ENCODE measurements at regions not wholly inside any gene's neighbourhood (a gene's known extent, or its start where the extent isn't known, plus 50 kb on each side); places are given as distances from the start of the nearest gene placed in this dataset.
"Not testable (repeated sequence)": the region's sequence is repeated elsewhere in the genome, so short reads cannot be mapped to it uniquely, and the experiment has no call there.

DNA sequence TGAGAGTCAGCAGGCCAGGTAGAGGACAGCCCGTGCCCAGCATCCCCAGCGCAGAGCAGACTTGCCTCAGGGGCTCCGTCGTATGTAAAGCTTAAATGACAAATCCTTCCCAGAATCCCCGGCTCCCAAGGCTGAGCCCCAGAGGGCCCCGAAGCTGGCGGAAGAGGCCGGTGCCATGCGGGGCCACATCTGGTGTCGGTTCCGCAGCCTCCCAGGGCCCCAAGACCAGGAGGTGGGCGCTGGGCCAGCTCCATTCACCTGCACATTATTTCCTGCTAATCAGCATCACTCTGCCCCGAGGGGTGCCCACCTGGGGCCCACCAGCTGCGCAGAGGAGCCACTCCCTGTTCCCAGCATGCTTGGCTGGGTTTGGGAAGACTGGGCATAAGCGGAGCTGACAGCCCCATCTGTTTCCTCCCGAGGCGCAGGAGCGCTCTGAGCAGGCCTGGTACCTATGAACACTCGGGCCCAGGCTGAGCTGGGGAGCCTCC lies 124.0 kb upstream of the PPP1R26 start:
- no peak for TF ChIP-seq CTCF (conservative IDR thresholded peaks at IDR 0.05)
- H3K27ac ChIP-seq, result no peak overlapping the region

- no peak for TF ChIP-seq CTCF (conservative IDR thresholded peaks at IDR 0.05)
- no peak overlapping the region for H3K27ac ChIP-seq
These were observed 123.6 kb upstream of the PPP1R26 start for GRCh38 chr9:135356021-135356420.

- no peak overlapping the region for H3K27ac ChIP-seq
- TF ChIP-seq CTCF (conservative IDR thresholded peaks at IDR 0.05), result no peak
These were observed 122.8 kb upstream of the PPP1R26 start for GRCh38 chr9:135356796-135357195.

GRCh38 chr9:135357863-135358551 lies 121.6 kb upstream of the PPP1R26 start:
- no peak for TF ChIP-seq CTCF (conservative IDR thresholded peaks at IDR 0.05)
- H3K27ac ChIP-seq, result no peak overlapping the region

DNA sequence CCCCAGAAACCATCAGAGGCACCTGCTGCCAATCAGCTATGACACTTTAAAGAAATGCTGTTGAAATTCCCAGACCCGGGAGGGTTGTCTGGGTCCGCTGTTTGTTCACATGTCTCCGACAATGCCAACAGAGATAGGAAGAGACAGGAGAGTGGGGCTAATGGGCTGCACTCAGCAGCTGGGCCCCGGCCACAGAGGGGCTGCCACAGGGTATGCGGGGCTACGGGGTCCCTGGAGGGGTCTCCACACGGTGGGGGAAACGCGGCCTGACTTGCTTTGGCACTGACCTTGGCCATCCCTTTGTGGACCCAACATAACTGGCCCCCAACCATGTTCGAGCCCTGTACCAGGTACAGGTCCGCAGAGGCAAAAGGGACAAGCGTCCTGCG lies 121.0 kb upstream of the PPP1R26 start:
- no peak for TF ChIP-seq CTCF (conservative IDR thresholded peaks at IDR 0.05)
- no peak overlapping the region for H3K27ac ChIP-seq

GRCh38 chr9:135359764-135360163 lies 119.8 kb upstream of the PPP1R26 start:
- TF ChIP-seq CTCF (conservative IDR thresholded peaks at IDR 0.05), result no peak
- no peak overlapping the region for H3K27ac ChIP-seq

GRCh38 chr9:135360617-135361016 lies 119.0 kb upstream of the PPP1R26 start:
- no peak overlapping the region for H3K27ac ChIP-seq
- no peak for TF ChIP-seq CTCF (conservative IDR thresholded peaks at IDR 0.05)

DNA sequence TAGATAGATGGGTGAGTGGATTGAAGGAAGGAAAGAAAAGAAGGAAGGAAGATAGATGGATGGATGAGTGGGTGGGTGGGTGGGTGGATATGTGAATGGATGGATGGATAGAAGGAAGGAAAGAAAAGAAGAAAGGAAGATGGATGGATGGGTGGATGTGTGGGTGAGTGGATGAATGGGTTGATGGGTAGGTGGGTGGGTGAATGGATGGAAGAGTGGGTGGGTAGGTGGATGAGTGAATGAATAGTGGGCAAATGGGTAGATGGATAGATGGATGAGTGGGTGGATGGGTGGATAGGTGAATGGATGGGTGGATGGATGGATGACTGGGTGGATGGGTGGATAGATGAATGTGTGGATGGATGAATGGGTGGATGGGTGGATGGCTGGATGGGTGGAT lies 117.9 kb upstream of the PPP1R26 start:
- H3K27ac ChIP-seq, result not testable (repeated sequence)

All from VCaP (cell line).